NCI-H2227 treated with DMSO at 0.1 percent for 48 hours (cell line): ENCODE measurements at regions not wholly inside any gene's neighbourhood (a gene's known extent, or its start where the extent isn't known, plus 50 kb on each side); places are given as distances from the start of the nearest gene placed in this dataset.

Experiments used
- DNase-seq: peaks from one replicate; lab custom pipeline; 2025; lab: John Stamatoyannopoulos, UW

DNA sequence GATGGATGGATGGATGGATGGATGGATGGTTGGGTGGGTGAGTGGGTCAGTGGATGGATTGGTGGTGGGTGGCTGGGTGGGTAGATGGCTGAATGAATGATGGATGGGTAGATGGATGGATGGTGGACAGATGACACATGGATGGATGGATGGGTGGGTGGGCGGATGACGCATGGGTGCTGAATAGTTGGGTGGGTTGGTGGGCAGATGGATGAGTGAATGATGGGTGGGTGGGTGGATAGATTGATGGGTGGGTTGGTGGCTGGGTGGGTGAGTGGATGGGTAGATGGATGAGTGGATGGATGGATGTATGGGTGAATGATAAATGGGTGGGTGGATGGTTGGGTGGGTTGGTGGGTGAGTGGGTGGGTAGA is 69.9 kb upstream of the NKX1-1 start:
- DNase-seq = no peak

DNA sequence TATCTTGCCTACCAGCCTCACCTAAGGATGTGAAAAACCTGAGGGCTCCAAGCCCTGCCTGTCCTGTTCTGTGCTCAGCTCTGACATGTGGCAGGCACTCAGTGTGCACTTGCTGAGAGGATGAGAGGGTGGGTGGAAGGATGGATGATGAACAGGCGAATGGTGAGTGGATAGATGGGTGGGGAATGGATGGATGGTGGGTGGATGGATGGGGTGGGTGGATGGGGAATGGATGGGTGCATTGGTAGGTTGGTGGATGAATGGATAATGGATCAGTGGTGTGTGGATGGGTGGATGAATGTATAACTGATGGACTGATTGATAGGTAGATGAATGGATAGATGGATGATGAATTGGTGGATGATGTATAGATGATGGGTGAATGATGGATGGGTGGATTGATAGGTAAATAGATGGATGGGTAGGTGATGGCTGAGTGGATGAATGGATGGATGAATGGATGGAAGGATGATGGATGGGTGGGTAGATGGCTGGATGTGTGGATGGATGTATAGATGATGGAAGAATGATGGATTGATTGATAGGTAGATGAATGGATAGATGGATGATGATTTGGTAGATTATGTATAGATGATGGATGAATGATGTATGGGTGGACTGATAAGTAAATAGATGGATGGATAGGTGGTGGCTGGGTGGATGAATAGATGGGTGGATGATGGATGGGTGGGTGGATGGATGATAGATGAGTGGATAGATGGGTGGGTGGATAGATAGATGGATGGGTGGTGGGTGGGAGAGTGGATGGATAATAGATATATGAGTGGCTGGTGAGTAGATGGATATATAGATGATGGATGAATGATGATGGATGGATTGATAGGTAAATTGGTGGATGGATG is 69.3 kb upstream of the NKX1-1 start:
- no peak for DNase-seq

DNA sequence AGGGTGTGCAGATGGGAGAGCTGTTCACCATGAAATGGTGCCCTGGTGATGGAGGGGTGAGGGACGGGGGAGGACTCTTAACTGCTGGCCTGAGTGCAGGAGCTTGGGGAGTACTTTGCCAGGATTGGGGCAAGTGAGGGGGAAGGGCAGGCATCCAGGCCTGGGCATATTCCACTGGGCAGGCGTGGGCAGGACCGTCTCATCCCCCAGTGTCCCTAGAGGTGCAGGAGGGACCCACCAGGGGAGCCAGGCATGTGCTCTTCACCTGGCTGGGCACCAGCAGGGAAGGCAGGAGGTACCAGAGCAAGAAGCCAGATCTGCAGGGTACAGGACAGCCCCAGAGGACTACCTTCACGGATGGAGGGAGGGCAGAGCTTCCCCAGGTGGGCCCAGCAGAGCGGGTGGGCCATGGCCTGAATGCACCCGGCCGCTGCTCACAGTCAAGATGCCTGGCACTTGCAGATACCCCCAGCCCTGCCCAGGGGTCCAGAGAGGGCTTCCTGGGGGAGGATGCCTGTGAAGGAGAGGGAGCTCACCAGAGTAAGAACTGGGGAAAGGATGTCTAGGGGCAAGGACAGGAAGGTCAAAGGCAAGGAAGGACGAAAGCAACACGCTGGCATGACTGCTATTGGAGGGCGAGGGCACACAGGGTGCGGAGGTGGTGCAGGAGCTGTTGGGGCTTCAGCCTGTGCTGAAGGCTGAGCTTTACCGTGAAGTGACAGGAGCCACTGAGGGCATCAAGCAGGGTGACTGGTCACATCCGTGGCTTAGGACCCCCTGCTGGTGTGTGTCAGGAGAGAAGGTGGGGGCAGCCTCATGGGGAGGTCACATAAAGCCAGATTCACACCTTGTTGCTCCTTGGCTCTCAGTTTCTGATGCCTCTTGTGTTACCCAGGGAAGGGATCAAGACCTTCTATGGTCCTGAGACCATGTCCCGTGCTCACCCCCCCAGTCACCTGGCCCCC is 68.2 kb upstream of the NKX1-1 start:
- no peak for DNase-seq

DNA sequence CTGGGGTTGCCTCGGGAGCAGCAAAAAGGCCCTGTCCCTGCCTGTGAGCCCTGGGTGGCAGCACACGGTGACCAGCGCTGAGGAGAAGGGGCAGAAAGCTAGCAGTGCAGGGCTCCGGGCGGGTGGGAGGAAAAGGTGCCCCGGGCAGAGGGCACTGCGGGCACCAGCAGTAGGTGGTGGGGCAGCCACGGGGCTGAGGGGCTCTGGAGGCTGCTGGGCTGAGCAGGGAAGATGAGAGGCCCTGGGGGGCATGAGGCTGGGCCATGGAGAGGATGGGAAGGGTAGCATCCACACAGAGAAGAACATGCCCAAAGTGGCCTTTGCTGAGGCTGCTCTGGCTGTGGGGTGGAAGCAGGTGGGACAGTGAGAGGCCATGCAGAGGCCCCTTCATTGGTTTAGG is 67.5 kb upstream of the NKX1-1 start:
- no peak for DNase-seq

DNA sequence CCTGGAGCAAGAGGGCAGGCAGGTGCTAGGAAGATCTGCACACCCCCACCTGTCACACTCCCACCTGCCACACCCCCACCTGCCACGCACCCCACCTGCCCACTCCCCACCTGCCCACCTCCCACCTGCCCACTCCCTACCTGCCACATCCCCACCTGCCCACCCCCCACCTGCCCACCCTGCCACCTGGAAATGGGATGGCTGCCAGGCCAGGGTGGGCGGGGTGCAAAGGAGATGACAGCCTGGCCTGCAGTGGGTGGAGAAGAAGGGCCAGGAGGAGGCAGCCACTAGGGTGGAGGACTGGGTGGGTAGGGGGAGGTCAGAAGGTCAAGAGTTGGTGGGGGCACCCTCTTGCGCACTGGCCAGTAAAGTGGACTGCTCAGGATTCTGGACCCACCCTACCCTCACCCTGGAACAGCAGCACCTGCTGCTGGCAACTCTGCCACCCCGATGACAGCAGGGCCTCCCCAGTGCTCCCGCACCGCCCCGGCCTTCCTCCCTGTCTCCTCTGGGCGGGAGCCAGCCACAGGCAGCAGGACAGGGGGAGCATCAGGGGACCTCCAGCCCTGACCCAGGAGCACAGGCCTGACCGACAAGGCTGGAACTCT is 66.8 kb upstream of the NKX1-1 start:
- no peak for DNase-seq

DNA sequence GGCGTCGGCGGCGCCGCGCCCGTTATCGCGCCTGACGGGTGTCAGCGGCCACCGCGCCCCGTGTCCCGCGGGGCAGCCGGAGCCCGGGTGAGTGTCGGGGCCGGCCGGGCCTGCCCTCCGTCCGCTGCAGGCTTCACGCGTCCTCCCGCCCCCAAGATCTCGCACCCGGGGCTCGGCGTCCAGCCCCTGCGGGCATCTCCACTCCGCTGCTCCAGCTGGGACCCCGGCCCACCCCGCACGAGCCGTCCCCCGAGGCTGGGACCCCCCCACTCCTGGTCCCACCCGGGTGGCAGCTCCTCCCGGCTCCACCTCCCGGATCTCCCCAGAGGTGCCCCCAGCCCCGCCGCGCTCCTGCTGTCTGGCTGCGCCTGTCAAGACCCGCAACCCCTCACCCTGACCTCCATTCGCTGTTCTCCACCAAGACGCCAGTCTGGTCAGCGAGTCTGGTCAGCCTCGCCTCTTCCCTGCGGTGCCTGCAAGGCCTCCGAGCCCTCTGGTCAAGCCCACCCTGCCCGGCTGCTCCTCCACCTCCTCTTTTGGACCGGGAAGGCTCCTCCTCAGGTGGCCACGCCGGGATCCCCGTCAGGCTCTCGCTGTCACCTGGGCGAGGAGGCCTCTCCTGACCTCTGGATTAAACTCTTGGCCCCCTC is 66.0 kb upstream of the NKX1-1 start:
- DNase-seq = no peak

DNA sequence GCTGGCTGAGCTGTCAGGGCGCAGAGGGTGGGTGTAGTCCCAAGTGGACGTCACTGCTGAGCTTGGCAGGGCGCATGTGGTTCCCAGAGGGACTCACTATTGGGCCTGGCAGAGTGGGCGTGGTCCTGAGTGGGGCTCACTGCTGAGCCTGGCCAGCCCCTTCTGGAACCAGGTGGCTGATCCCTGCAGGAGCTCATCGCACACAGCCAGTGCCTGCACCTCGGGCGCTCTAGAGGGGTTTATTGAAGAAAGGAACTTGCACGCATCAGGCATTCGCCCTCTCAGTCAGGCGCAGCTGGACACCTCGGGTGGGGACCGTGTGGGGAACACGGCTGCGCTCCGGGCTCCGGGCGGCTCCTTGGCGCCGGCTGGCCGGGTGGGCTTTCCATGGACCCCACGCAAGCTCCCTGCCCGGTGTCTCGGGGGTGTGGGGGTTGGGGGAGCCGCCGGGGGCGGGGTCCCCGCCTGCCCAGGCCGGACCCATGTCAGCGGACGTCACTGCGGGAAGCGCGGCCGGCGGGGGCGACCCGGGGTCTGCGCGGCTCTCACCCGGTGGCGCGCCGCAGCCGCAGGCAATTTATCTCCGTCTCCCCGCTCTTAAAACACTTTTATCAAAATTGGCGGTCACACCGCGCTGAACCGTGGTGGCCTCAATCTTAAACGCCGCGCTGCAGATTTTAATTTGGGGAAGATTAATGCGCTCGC is 65.4 kb upstream of the NKX1-1 start:
- no peak for DNase-seq

DNA sequence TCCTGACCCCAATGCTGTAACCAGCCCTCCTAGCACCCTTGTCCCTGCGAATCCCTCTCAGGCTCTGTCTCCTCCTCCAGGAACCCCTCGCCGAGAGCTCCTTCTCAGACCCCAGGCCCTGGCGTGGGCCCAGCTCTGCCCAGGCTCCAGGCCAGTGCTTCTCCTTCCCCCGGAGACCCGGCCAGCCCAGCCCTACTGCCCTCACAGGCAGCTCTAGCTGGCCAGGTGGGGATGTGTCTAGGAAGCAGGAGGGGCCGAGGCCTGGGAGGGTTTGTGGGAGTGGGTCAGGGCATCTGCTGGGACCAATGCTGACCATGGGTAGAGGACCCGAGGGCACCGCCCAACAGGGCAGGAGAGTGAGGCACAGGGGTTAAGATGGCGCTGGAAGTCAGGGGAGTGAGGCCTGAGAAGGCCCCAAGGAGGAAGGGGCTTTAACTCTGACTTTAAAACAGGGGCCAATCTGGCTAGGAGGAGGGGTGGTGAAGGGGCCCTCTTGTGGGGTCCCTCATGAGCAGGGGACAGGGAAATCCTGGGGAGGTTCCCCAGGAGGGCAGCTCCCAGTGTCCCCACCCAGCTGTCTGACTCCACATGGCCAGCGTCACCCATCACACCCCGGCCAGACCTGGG is 64.7 kb upstream of the NKX1-1 start:
- no peak for DNase-seq

DNA sequence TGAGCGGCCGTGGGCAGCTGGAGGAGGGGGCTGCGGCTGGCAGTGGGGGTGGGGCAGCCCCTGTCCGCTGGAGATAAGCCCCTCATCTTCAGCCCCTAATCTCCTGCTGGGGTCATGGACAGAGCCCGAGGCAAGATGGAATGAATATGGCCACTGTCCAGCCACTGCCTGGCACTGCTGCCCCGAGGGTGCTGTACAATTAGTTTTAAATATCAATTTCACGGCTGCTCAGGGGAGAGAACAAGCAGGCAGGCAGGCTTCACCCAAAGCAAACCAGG is 64.1 kb upstream of the NKX1-1 start:
- no peak for DNase-seq

DNA sequence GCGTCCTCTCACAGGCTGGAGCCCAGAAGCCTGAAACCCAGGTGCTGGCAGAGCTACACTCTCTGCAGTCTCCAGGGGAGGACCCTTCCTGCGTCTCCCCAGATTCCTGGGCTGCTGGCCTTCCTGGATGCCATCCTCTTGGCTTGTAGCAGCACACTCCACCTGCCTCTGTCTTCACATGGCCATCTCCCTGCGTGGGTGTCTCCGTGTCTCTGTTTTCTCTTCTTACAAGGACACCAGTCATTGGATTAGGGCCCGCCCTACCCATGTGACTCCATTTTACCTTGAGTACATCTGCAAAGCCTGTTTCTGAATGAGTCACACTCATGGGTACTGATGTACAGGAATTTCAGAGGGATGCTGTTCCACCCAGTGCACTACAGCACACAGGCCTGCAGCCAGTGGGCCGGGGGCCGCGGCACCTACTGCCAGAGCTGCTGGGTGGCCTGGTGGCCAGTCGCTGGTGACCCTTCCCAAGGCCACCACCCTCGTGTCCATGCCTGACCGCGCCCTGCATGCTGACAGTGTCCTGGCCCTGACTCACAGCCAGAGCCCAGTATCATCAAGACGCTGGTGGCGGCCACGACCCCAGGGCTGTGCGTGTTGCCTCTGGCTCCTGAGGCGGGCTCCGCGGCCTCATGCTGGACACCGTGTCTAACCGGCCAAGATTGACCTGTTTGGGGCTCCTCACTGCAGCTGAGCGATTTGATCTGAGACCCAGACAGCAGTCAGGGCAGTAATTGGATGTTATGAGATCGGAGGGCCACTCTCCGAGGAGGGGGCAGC is 63.6 kb upstream of the NKX1-1 start:
- no peak for DNase-seq

DNA sequence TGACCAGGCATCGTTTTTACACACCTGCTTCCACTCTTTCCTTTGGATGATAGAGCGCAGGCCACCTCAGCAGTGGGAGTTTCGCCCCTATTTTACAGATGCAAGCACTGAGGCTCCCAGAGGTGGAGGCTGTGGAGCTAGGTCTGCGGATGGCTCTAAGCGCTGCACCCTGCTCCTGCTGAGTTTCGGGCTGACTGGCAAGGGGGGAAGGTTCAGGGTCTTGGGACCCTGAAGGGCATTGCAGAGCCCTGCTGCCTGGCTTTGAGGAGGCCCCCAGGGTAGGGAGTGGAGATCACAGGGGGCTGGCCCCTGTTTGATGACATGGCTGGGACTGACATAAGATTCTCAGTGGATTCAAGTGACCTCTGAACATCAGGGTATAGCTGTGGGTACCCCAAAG is 62.8 kb upstream of the NKX1-1 start:
- DNase-seq = no peak

DNA sequence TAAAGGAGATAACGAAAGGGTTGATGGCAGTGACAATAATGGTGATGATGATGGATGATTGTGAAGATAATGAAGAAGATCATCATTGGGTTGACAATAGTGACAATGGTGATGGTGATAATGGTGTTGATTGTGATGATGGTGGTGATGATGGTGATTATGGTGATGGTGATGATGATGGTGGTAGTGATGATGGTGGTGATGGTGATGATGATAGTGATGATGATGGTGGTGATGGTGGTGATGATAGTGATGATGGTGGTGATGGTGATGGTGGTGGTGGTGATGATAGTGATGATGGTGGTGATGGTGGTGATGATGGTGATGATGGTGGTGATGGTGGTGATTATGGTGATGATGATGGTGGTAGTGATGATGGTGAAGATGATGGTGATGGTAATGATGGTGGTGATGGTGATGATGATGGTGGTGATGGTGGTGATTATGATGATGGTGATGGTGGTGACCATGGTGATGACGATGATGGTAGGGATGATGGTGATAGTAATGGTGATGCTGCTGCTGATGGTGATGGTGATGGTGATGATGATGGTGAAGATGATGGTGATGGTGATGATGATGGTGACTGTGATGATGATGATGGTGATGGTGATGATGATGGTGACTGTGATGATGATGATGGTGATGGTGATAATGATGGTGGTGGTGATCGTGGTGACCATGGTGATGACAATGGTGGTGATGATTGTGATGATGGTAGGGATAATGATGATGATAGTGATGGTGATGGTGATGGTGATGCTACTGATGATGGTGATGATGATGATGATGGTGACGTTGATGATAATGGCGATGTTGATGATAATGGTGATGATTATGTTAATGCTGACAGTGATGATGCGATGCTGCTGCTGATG is 61.6 kb upstream of the NKX1-1 start:
- no peak for DNase-seq

DNA sequence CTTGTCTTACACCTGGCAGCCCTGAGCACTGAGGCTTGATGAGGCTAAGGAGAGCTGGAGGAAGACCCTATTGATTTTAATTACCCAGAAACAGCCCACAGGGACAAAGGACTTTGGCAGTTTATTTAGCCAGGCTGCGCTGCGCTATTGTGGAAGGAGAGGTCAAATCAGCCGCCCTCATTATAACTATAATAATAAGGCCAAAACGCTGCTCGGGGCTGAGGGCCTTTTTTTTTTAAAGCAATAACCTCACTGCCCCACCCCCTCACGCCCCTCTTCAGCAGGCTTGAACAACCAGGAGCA is 60.6 kb upstream of the NKX1-1 start:
- DNase-seq = no peak

DNA sequence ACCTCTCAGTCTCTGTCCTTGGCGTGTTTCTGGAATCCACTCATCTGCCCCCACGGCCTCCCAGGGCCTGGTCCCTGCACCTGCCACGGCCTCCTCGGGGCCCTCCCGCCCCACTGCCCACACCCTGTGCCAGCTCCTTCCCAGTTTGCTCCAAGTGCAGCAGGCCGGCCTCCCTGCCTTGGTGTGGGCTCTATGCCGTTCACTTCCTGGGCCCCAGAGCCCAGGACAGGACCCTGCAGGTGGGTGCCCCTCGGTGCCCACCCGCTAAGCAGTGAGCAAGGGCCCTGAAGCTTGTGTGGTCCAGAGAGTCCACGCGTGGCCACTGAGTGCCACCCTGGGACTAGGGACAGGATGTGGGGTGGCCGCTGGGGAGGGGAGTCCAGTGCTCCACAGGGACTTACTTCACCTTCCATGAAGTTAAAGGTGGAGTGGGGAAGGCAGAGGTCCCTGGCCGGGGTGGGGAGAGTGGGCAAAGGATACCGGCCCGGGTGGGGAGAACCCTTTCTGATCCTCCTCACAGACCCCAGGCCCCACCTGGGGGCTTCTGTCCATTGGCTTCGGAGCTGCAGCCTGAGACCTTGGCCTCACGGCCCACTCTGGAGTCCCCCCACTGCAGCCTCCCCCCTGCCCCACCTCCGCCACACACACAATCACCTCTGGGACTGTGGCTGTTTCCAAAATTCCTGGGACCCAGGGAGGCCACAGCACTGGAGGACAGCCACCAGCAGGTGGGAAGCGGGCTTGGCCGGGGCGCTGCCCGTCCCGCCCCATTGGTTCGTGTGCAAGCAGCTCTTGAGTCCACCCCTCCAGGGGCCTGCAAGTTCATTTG is 60.0 kb upstream of the NKX1-1 start:
- DNase-seq = no peak

DNA sequence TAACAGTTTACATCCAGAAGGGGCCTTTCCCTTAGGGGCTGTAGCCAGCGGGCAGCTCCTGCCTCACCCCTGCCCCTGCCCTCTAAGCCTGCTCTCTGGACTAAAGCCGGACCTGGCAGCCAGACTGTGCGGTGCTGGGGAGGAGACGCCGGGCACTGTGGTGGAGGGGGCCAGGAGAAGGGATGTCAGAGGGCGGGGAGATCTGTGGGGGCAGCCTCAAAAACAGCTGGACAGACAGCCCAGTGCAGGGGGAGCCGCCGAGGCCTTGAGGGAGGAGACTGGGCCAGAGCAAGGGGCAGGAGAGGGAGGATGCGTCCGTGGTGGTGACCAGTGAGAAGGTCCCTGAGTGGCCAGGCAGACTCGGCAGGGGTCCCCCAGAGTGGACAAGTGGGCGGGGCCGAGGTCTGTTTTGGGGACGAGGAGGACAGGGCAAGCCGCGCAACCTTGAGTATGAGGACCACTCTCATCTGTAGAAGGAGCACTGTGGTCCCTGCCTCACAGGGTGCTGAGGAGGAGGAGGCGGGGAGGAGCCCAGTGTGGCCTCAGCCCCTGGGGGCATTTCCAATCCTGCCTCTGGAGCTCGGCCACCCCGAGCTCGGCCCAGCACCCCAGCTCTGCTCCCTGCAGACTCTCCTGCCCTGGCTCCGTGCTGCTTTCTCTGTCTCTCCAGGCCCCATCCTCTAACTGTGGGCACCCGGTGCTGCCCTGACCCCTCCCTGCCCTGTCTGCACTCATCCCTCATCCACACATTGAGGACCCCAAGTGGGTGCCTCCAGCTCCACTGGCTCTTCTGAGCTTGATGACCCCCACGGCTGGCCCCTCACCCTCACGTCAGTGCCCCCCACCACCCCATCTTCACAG is 59.2 kb upstream of the NKX1-1 start:
- DNase-seq = no peak

DNA sequence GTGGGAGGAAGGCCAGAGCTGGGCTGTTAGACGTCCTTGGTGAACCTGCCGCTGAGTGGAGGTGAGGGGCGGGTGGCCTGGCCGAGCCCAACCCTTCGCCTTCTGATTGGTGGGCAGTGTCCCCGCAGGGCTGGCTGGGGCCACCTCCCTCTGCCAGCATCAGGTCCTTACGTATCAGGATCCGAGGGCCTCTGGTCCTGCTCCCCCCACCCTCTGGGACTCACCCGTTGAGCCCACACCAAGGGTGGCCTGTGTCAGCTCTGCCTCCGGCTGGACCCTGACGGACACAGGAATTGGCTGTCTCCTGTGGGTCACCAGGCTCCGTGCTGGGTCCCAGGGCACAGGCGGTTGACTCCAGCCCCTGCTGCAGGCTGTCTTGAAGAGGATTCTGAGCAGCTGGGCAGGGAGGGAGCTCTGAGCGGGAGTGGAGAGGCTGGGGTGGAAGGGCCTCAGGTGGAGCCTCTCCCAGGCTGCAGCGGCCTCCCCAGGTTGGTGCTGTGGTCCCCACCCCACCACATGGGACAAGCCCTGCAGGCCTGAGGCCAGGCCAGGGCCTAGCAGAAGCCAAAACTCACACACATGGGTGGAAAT is 58.4 kb upstream of the NKX1-1 start:
- no peak for DNase-seq

DNA sequence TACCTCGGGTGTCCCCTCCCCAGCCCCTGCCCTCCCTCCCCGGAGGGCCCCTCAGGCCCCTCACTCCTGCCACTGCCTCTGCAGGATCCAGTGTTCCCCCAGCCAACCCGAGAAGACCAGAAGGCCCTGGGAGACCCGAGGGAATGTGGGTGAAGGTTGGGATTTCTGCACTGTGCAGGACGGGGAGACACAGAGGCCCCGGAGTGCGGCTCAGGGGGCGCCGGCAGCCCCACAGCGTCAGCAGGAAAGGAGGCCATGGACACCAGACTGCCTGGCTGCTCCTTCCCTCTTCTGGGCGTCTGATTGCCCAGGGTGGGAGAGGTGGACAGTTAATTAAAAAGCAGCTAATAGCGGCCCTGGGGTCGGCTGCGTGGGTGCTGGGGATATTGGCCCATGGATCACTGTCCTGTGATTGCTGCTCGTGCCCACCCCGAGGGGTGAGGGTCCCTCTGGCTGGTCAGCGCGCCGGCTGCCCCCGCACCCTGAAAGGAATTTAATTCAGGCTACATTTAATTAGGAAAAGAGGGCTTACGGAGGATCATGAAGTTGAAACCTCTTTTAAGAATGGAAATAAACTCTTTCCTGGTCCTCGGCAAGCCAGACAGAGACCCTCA is 57.8 kb upstream of the NKX1-1 start:
- no peak for DNase-seq
